H9 (cell line): ENCODE measurements at regions not wholly inside any gene's neighbourhood (a gene's known extent, or its start where the extent isn't known, plus 50 kb on each side); places are given as distances from the start of the nearest gene placed in this dataset.

Source experiments
- DNase-seq: peaks from one replicate; pipeline ENCODE4 v3.0.0-alpha.2; 2017
- H2AFZ ChIP-seq: one replicate; pipeline ENCODE4 v1.6.1; 2013; ENCODE audit warnings: mild to moderate bottlenecking, low read length, control low read depth, moderate library complexity
- H2AK5ac ChIP-seq: 2 replicates; pipeline ENCODE4 v1.6.1; 2013; ENCODE audit warnings: low read length, control low read depth, mixed read lengths; ENCODE audit not compliant: insufficient read length
- H2BK120ac ChIP-seq: one replicate; pipeline ENCODE4 v1.6.1; 2013; ENCODE audit warnings: low read depth, mild to moderate bottlenecking, low read length, control low read depth, inconsistent platforms; ENCODE audit not compliant: poor library complexity, severe bottlenecking
- H2BK12ac ChIP-seq: 2 replicates; pipeline ENCODE4 v1.6.1; 2013; ENCODE audit warnings: low read length, control low read depth, mixed read lengths, low read depth; ENCODE audit not compliant: insufficient read length
- H2BK15ac ChIP-seq: 2 replicates; pipeline ENCODE4 v1.6.1; 2013; ENCODE audit warnings: low read depth, low read length, control low read depth
- H2BK20ac ChIP-seq: one replicate; pipeline ENCODE4 v1.6.1; 2013; ENCODE audit warnings: low read depth, mild to moderate bottlenecking, low read length, control low read depth, inconsistent platforms; ENCODE audit not compliant: poor library complexity, severe bottlenecking
- H2BK5ac ChIP-seq: 2 replicates; pipeline ENCODE4 v1.6.1; 2013; ENCODE audit warnings: low read length, control low read depth, mixed read lengths; ENCODE audit not compliant: insufficient read length
- H3K14ac ChIP-seq: 2 replicates; pipeline ENCODE4 v1.6.1; 2013; ENCODE audit warnings: low read length, control low read depth; ENCODE audit not compliant: insufficient read depth
- H3K18ac ChIP-seq: 2 replicates; pipeline ENCODE4 v1.6.1; 2013; ENCODE audit warnings: low read depth, mild to moderate bottlenecking, mixed read lengths, low read length, control low read depth; ENCODE audit not compliant: insufficient read length
- H3K23ac ChIP-seq: 2 replicates; pipeline ENCODE4 v1.6.1; 2013; ENCODE audit warnings: low read length, control low read depth, mixed read lengths, low read depth; ENCODE audit not compliant: insufficient read length
- H3K23me2 ChIP-seq: 2 replicates; pipeline ENCODE4 v1.6.1; 2013; ENCODE audit warnings: low read depth, mild to moderate bottlenecking, mixed read lengths, low read length, control low read depth; ENCODE audit not compliant: insufficient read length, poor library complexity, severe bottlenecking
- H3K27ac ChIP-seq: 2 replicates; pipeline ENCODE4 v1.5.1; 2013; ENCODE audit warnings: low read length, control low read depth, mixed read lengths, low read depth; ENCODE audit not compliant: insufficient read length
- H3K27me3 ChIP-seq: 2 replicates; pipeline ENCODE4 v1.6.1; 2013; ENCODE audit warnings: low read length, control low read depth, inconsistent platforms; ENCODE audit not compliant: insufficient read depth
- H3K4ac ChIP-seq: 2 replicates; pipeline ENCODE4 v1.6.1; 2013; ENCODE audit warnings: low read depth, mild to moderate bottlenecking, control low read depth, inconsistent platforms, low read length, moderate library complexity
- H3K4me1 ChIP-seq: 2 replicates; pipeline ENCODE4 v1.6.1; 2013; ENCODE audit warnings: low read length, control low read depth, inconsistent platforms; ENCODE audit not compliant: insufficient read depth
- H3K4me2 ChIP-seq: 2 replicates; pipeline ENCODE4 v1.6.1; 2013; ENCODE audit warnings: low read length, control low read depth, mixed read lengths; ENCODE audit not compliant: insufficient read length, insufficient read depth
- H3K56ac ChIP-seq: 2 replicates; pipeline ENCODE4 v1.6.1; 2013; ENCODE audit warnings: low read depth, mild to moderate bottlenecking, mixed read lengths, low read length, control low read depth; ENCODE audit not compliant: insufficient read length
- H3K79me1 ChIP-seq: 2 replicates; pipeline ENCODE4 v1.6.1; 2013; ENCODE audit warnings: low read depth, mild to moderate bottlenecking, moderate library complexity, low read length, control low read depth, inconsistent platforms; ENCODE audit not compliant: insufficient read depth, poor library complexity, severe bottlenecking
- H3K79me2 ChIP-seq: 2 replicates; pipeline ENCODE4 v1.6.1; 2013; ENCODE audit warnings: low read length, control low read depth, inconsistent platforms; ENCODE audit not compliant: insufficient read depth
- H3K9ac ChIP-seq: 2 replicates; pipeline ENCODE4 v1.6.1; 2013; ENCODE audit warnings: low read length, control low read depth, mixed read lengths; ENCODE audit not compliant: insufficient read length; ENCODE audit errors: extremely low read depth
- H3K9me3 ChIP-seq: one replicate; pipeline ENCODE4 v1.6.1; 2013; ENCODE audit warnings: low read depth, low read length, inconsistent platforms; ENCODE audit not compliant: control insufficient read depth
- H3T11ph ChIP-seq: one replicate; pipeline ENCODE4 v1.6.1; 2013; ENCODE audit warnings: mild to moderate bottlenecking, low read length, control low read depth, inconsistent platforms
- H4K20me1 ChIP-seq: one replicate; pipeline ENCODE4 v1.6.1; 2013; ENCODE audit not compliant: control insufficient read depth, insufficient read length, insufficient read depth
- H4K5ac ChIP-seq: 2 replicates; pipeline ENCODE4 v1.6.1; 2013; ENCODE audit warnings: low read depth, mild to moderate bottlenecking, mixed read lengths, low read length, control low read depth; ENCODE audit not compliant: insufficient read length
- H4K8ac ChIP-seq: replicated peaks from 2 replicates; pipeline ENCODE4 v1.6.1; 2013; ENCODE audit warnings: low read length, control low read depth, mixed read lengths, low read depth; ENCODE audit not compliant: insufficient read length
- H4K91ac ChIP-seq: 2 replicates; pipeline ENCODE4 v1.6.1; 2013; ENCODE audit warnings: low read depth, mild to moderate bottlenecking, moderate library complexity, mixed read lengths, low read length, control low read depth; ENCODE audit not compliant: insufficient read length
- H3K27ac Mint-ChIP-seq, 3 experiments: 2 replicates in 2 of 3; 3 replicates in 1 of 3; pipeline ENCODE4 v1.8.0; 2020 to 2021; ENCODE audit warnings: mixed read lengths in 3 of 3, mild to moderate bottlenecking in 1 of 3, moderate library complexity in 1 of 3
- H3K27me3 Mint-ChIP-seq: 2 replicates; pipeline ENCODE4 v1.8.0; 2021; ENCODE audit warnings: low read depth, mild to moderate bottlenecking, moderate library complexity, mixed read lengths
- H3K36me3 Mint-ChIP-seq, 3 experiments: 2 replicates in 2 of 3; 3 replicates in 1 of 3; pipeline ENCODE4 v1.8.0; 2020 to 2021; ENCODE audit warnings: low read depth in 3 of 3, mixed read lengths in 3 of 3; ENCODE audit not compliant: insufficient read depth in 1 of 3
- H3K4me1 Mint-ChIP-seq, 2 experiments: 2 replicates each; pipeline ENCODE4 v1.8.0; 2020; ENCODE audit warnings: mixed read lengths in 2 of 2
- H3K4me3 Mint-ChIP-seq, 2 experiments: 2 replicates in 1 of 2; 3 replicates in 1 of 2; pipeline ENCODE4 v1.8.0; 2020 to 2021; ENCODE audit warnings: mild to moderate bottlenecking in 2 of 2, mixed read lengths in 2 of 2, moderate library complexity in 1 of 2
- H3K9me3 Mint-ChIP-seq, 2 experiments: 2 replicates in 1 of 2; 3 replicates in 1 of 2; pipeline ENCODE4 v1.8.0; 2020; ENCODE audit warnings: mild to moderate bottlenecking in 2 of 2, mixed read lengths in 2 of 2, moderate library complexity in 1 of 2
- WGBS: extraction: QIAGEN DNeasy Blood & Tissue Kit; methylation state at CpG from one replicate; pipeline ENCODE4 v1.1.7; 2013; ENCODE audit warnings: missing lambda C conversion rate, low lambda C conversion rate, mixed read lengths; ENCODE audit not compliant: insufficient read length; ENCODE audit errors: extremely low coverage; 5-methylcytosine and 5-hydroxymethylcytosine counted together
- TF ChIP-seq, protein P1 (sequence below): fragments of 200-600 bp; sonication (generic); conservative IDR thresholded peaks from 3 replicates; pipeline ENCODE4 v1.8.0; 2021; ENCODE audit warnings: antibody characterized with exemption, mild to moderate bottlenecking

DNA sequence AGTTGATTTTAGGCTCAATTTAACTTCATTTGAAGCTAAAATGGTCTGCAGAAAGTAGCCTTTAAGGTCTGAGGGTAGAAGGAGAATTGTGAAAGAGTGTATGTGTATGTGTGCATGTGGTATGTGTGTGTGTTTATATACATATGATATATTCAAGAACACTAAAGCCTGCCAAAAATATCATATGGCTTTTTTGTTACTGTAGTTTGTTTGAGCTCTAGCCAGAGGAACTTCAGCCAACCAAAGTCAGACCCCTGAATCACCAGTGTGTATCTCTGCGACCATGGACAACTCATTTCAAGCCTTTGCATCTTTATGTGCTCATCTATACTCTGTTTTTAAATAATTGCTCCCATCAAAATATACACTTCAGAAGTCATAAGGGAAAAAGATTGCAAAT is 58.4 kb upstream of the HDAC9 start:
- H3K18ac ChIP-seq, result no peak overlapping the region
- no peak overlapping the region for H2BK20ac ChIP-seq
- H2AK5ac ChIP-seq, result no peak overlapping the region

More for the DNA sequence above, 58.4 kb upstream of the HDAC9 start:
- Mint-ChIP-seq H3K36me3 (no peaks in the 10 kb centered on the region), H3K4me1 (0 out of 4 replicates have a peak, but pooled peaks cover 3% of the 10 kb centered on the region in 2 experiments), H3K4me3 (no peak overlapping the region), H3K27me3 (no peaks in the 10 kb centered on the region), H3K27ac (no peak overlapping the region), H3K9me3 (no peaks in the 10 kb centered on the region)
- Histone ChIP-seq H3K79me1 (no peaks in the 10 kb centered on the region), H2BK5ac (no peak overlapping the region), H3K27me3 (no peaks in the 10 kb centered on the region), H2BK120ac (no peak overlapping the region), H3K56ac (no peak overlapping the region), H3K4me1 (no peaks in the 10 kb centered on the region; the same call in 1 of the 2 replicates), H4K91ac (no peak overlapping the region), H3K27ac (no peak overlapping the region), H3K79me2 (no peaks in the 10 kb centered on the region), H3K4me2 (no peak overlapping the region), H3K23ac (no peak overlapping the region), H3K9me3 (no peaks in the 10 kb centered on the region), H3T11ph (no peak overlapping the region), H4K8ac (no peak overlapping the region), H3K4ac (no peak overlapping the region), H3K14ac (no peak overlapping the region), H2BK12ac (no peak overlapping the region), H4K5ac (no peak overlapping the region), H2BK15ac (no peak overlapping the region), H3K9ac (no peak overlapping the region), H4K20me1 (no peaks in the 10 kb centered on the region), H3K23me2 (no peaks in the 10 kb centered on the region), H2AFZ (no peak overlapping the region)
- no peak for DNase-seq
- WGBS, result no CpG with 5 or more reads among the region's 1 CpG
- TF ChIP-seq, protein P1, sequence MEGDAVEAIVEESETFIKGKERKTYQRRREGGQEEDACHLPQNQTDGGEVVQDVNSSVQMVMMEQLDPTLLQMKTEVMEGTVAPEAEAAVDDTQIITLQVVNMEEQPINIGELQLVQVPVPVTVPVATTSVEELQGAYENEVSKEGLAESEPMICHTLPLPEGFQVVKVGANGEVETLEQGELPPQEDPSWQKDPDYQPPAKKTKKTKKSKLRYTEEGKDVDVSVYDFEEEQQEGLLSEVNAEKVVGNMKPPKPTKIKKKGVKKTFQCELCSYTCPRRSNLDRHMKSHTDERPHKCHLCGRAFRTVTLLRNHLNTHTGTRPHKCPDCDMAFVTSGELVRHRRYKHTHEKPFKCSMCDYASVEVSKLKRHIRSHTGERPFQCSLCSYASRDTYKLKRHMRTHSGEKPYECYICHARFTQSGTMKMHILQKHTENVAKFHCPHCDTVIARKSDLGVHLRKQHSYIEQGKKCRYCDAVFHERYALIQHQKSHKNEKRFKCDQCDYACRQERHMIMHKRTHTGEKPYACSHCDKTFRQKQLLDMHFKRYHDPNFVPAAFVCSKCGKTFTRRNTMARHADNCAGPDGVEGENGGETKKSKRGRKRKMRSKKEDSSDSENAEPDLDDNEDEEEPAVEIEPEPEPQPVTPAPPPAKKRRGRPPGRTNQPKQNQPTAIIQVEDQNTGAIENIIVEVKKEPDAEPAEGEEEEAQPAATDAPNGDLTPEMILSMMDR, result no peak
